ENCODE measurements at regions not wholly inside any gene's neighbourhood (a gene's known extent, or its start where the extent isn't known, plus 50 kb on each side); places are given as distances from the start of the nearest gene placed in this dataset.

GRCh38 chr5:88634014-88634413, 249.0 kb downstream of the MEF2C start:
- TF ChIP-seq POLR2A (IDR thresholded peaks at IDR 0.05; ENCODE audit: borderline replicate concordance, extremely low read depth, insufficient read depth, insufficient read length) (no peak), YY1 (IDR thresholded peaks at IDR 0.05; ENCODE audit: extremely low read depth, insufficient replicate concordance, low read depth, low read length) (no peak), REST (IDR thresholded peaks at IDR 0.05; ENCODE audit: low read depth) (no peak), EGR1 (IDR thresholded peaks at IDR 0.05; ENCODE audit: low read depth) (no peak), CTCF (IDR thresholded peaks at IDR 0.05 in 2 of 3, conservative IDR thresholded peaks at IDR 0.05 in 1 of 3; ENCODE audit: borderline replicate concordance in 1 of 3, insufficient read depth in 1 of 3, low read depth in 2 of 3, low read length in 2 of 3) (no peak)
- TF ChIP-seq, protein P1, sequence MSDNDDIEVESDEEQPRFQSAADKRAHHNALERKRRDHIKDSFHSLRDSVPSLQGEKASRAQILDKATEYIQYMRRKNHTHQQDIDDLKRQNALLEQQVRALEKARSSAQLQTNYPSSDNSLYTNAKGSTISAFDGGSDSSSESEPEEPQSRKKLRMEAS (IDR thresholded peaks at IDR 0.05) = no peak
